HepG2 (cell line): ENCODE measurements at regions not wholly inside any gene's neighbourhood (a gene's known extent, or its start where the extent isn't known, plus 50 kb on each side); places are given as distances from the start of the nearest gene placed in this dataset.

ENCODE experiments used
- ATAC-seq: fragments of 200-7000 bp; cut with Tn5 transposase; 3 replicates; pipeline ENCODE4 v1.9.1; 2020; ENCODE audit warnings: mild to moderate bottlenecking, moderate library complexity
- BruUV-seq: library from RNA; stranded (reverse); fragments of 400-500 nt; replicated peaks from 2 replicates; lab custom pipeline; 2021; lab: Mats Ljungman, UMichigan
- CTCF ChIA-PET: fragments of 300-600 bp; formaldehyde crosslinking; extraction: SDS; loops from one replicate; lab custom pipeline; 2021; ENCODE audit warnings: low total read pairs, inconsistent platforms, low intra/inter-chr PET ratio; lab: Yijun Ruan, JAX
- POLR2A ChIA-PET: fragments of 350-600 bp; sonication (Branson Sonifier 250); formaldehyde crosslinking; loops from one replicate; lab custom pipeline; 2020; ENCODE audit warnings: antibody characterized with exemption, inconsistent platforms; lab: Yijun Ruan, JAX
- DNase-seq: peaks from one replicate; pipeline ENCODE4 v3.0.0-alpha.2; 2015; ENCODE audit warnings: low spot score
- FAIRE-seq: peaks from 3 replicates; lab custom pipeline; 2011; peaks lifted over from hg19 to GRCh38; lab: Jason Lieb, UNC
- H2AFZ ChIP-seq: one replicate; pipeline ENCODE4 v1.6.1; 2011; ENCODE audit warnings: low read length, inconsistent platforms
- H3K27ac ChIP-seq: fragments of 300-600 bp; 3 replicates; pipeline ENCODE4 v1.8.0; 2011; ENCODE audit warnings: mixed run types, mild to moderate bottlenecking, mixed read lengths, low read length, inconsistent platforms; ENCODE audit not compliant: insufficient read depth; ENCODE audit errors: extremely low read length
- H3K27me3 ChIP-seq, 2 experiments: fragments of 200-600 bp in 1 of 2; 2 replicates in 1 of 2; 3 replicates in 1 of 2; pipeline versions ENCODE4 v1.6.0 to v1.8.0; 2011; ENCODE audit warnings: low read length in 2 of 2, mild to moderate bottlenecking in 2 of 2, moderate library complexity in 2 of 2, inconsistent platforms in 1 of 2; ENCODE audit not compliant: insufficient read depth in 2 of 2, control insufficient read depth in 1 of 2
- H3K36me3 ChIP-seq, 2 experiments: fragments of 200-600 bp in 1 of 2; replicated peaks in 1 of 2; 2 replicates in 1 of 2; 3 replicates in 1 of 2; pipeline versions ENCODE4 v1.5.1 to v1.8.0; 2011; ENCODE audit warnings: low read length in 2 of 2, inconsistent platforms in 1 of 2; ENCODE audit not compliant: insufficient read depth in 2 of 2, control insufficient read depth in 1 of 2
- H3K4me1 ChIP-seq: 2 replicates; pipeline ENCODE4 v1.5.1; 2012; ENCODE audit warnings: low read length, inconsistent platforms; ENCODE audit not compliant: insufficient read depth
- H3K4me2 ChIP-seq: 2 replicates; pipeline ENCODE4 v1.6.0; 2011; ENCODE audit warnings: low read depth, low read length, inconsistent platforms
- H3K4me3 ChIP-seq, 3 experiments: fragments of 200-600 bp in 1 of 3; sonication (generic), shearing (Covaris generic) in 1 of 3; replicated peaks in 1 of 3; 2 replicates each; pipeline ENCODE4 v1.5.1; 2011 to 2016; ENCODE audit warnings: low read length in 3 of 3, inconsistent platforms in 2 of 3, low read depth in 2 of 3, mild to moderate bottlenecking in 2 of 3, control low read depth in 1 of 3, mixed read lengths in 1 of 3; ENCODE audit not compliant: insufficient read depth in 1 of 3
- H3K79me2 ChIP-seq: one replicate; pipeline ENCODE4 v1.6.1; 2011; ENCODE audit warnings: low read length, inconsistent platforms; ENCODE audit not compliant: insufficient read depth
- H3K9ac ChIP-seq: 2 replicates; pipeline ENCODE4 v1.6.0; 2011; ENCODE audit warnings: mild to moderate bottlenecking, low read depth, low read length, inconsistent platforms; ENCODE audit not compliant: insufficient read depth
- H3K9me3 ChIP-seq: 2 replicates; pipeline ENCODE4 v1.5.1; 2012; ENCODE audit warnings: mild to moderate bottlenecking, low read length
- H4K20me1 ChIP-seq: 2 replicates; pipeline ENCODE4 v1.6.0; 2011; ENCODE audit warnings: inconsistent platforms, mild to moderate bottlenecking, low read length, moderate library complexity; ENCODE audit not compliant: insufficient read depth
- EZH2 ChIP-seq: conservative IDR thresholded peaks from 2 replicates; pipeline ENCODE4 v1.6.1; 2012; ENCODE audit warnings: mild to moderate bottlenecking, low read depth, low read length, moderate library complexity
- HNF4G ChIP-seq, 2 experiments: sonication (generic) in 1 of 2; formaldehyde crosslinking in 1 of 2; IDR thresholded peaks; 2 replicates each; pipeline versions ENCODE4 v1.4.0 to v1.6.1; 2011 to 2020; ENCODE audit warnings: borderline replicate concordance in 2 of 2, low read depth in 2 of 2, mild to moderate bottlenecking in 2 of 2, low read length in 1 of 2, missing genetic modification reagents in 1 of 2, moderate library complexity in 1 of 2
- SMC3 ChIP-seq: IDR thresholded peaks from 2 replicates; pipeline ENCODE4 v1.6.1; 2011; ENCODE audit warnings: low read length, improper control_type of control experiment
- SOX13 ChIP-seq, 3 experiments: fragments of 450-650 bp in 1 of 3; sonication (generic) in 1 of 3; formaldehyde crosslinking in 1 of 3; IDR thresholded peaks in 2 of 3; conservative IDR thresholded peaks in 1 of 3; 2 replicates each; pipeline versions ENCODE4 v1.5.0 to v1.6.1; 2016 to 2020; ENCODE audit warnings: antibody characterized with exemption in 1 of 3, mild to moderate bottlenecking in 1 of 3, missing compliant biosample characterization in 1 of 3, missing genetic modification reagents in 1 of 3, moderate library complexity in 1 of 3
- TCF7L2 ChIP-seq: IDR thresholded peaks from 2 replicates; pipeline ENCODE4 v1.6.1; 2011; ENCODE audit warnings: mild to moderate bottlenecking, low read depth, low read length, moderate library complexity
- TEAD3 ChIP-seq: optimal IDR thresholded peaks from 2 replicates; pipeline ENCODE3; 2016; ENCODE audit warnings: borderline replicate concordance
- ZBTB38 ChIP-seq: sonication (generic); formaldehyde crosslinking; IDR thresholded peaks from 2 replicates; pipeline ENCODE4 v1.5.1; 2020; ENCODE audit warnings: mild to moderate bottlenecking, missing genetic modification reagents
- ZNF33A ChIP-seq: sonication (generic); formaldehyde crosslinking; IDR thresholded peaks from 2 replicates; pipeline ENCODE4 v1.5.1; 2020; ENCODE audit warnings: missing genetic modification reagents, mild to moderate bottlenecking, moderate library complexity, borderline replicate concordance
- ZNF629 ChIP-seq: sonication (generic); formaldehyde crosslinking; conservative IDR thresholded peaks from 2 replicates; pipeline ENCODE4 v1.5.0; 2020; ENCODE audit warnings: missing genetic modification reagents
- ZNF709 ChIP-seq: sonication (generic); formaldehyde crosslinking; IDR thresholded peaks from 2 replicates; pipeline ENCODE4 v1.5.0; 2020; ENCODE audit warnings: mild to moderate bottlenecking, missing genetic modification reagents
- ZNF761 ChIP-seq: sonication (generic); formaldehyde crosslinking; conservative IDR thresholded peaks from 2 replicates; pipeline ENCODE4 v1.4.0; 2020; ENCODE audit warnings: mild to moderate bottlenecking, missing genetic modification reagents
- ZSCAN12 ChIP-seq: sonication (generic); formaldehyde crosslinking; IDR thresholded peaks from 2 replicates; pipeline ENCODE4 v1.9.0; 2021; ENCODE audit warnings: mild to moderate bottlenecking, missing genetic modification reagents
- WGBS: methylation state at CpG from one replicate; pipeline ENCODE4 v1.1.6; 2017; ENCODE audit warnings: low lambda C conversion rate; 5-methylcytosine and 5-hydroxymethylcytosine counted together
- in situ Hi-C: cut with HindIII; loops from 2 replicates; pipeline ENCODE4 v1.10.0; 2017; ENCODE audit warnings: low pct_unique_long_range_greater_than_20kb; ENCODE audit not compliant: extremely low pct_ligation_motif_present
- intact Hi-C: fragments of 100-400 bp; cut with micrococcal nuclease; formaldehyde crosslinking; loops from one replicate; pipeline ENCODE4 v1.10.0; 2022; ENCODE audit not compliant: unreplicated experiment
- TF ChIP-seq, protein P1 (sequence below): sonication (generic); formaldehyde crosslinking; conservative IDR thresholded peaks from 2 replicates; pipeline ENCODE4 v1.8.0; 2022; ENCODE audit warnings: low read depth, missing genetic modification reagents
- TF ChIP-seq, protein P2 (sequence below): sonication (generic); formaldehyde crosslinking; IDR thresholded peaks from 2 replicates; pipeline ENCODE4 v1.4.0; 2020; ENCODE audit warnings: missing genetic modification reagents
- TF ChIP-seq, protein P3 (sequence below): sonication (generic); formaldehyde crosslinking; IDR thresholded peaks from 2 replicates; pipeline ENCODE4 v1.5.0; 2020; ENCODE audit warnings: missing genetic modification reagents, mild to moderate bottlenecking, borderline replicate concordance

DNA sequence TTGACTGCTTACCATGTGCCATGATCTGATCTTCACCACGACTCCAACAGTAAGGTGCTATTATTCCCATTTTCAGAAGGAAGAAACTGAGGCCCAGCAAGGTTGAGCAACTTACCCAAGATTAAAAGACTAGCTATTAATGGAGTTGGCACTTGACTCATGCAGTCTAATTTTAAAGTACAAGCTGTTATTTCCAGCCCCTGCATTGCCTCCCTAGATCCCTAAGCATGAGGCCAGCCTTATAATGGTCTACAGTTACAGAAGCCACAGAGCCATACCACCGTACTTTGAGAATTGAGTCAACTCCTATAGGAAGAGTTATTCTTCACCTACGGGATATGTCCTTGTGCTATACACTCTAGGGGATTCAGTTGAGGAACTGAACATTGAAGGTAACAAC lies 66.7 kb upstream of the RBM19 start:
- no peak for TF ChIP-seq ZBTB38
- POLR2A ChIA-PET = no interaction called here
- BruUV-seq = no TSS peak
- Histone ChIP-seq H3K79me2 (no peaks in the 10 kb centered on the region), H3K36me3 (no peaks in the 10 kb centered on the region), H3K4me1 (peaks cover 10% of the 10 kb centered on the region; the same call in 1 of the 2 replicates), H2AFZ (no peak overlapping the region), H3K9ac (no peak overlapping the region), H3K9me3 (no peaks in the 10 kb centered on the region), H3K27me3 (no peaks in the 10 kb centered on the region), H4K20me1 (no peaks in the 10 kb centered on the region), H3K27ac (no peak overlapping the region), H3K4me3 (no peak overlapping the region), H3K4me2 (no peak overlapping the region)
- DNase-seq (no peak), FAIRE-seq (no peak), ATAC-seq (no peak)
- CTCF ChIA-PET = no interaction called here
- in situ Hi-C loops = no loop called here
- WGBS = 29% methylated on average over 3 of the region's 3 CpGs
- intact Hi-C loops = no loop called here

DNA sequence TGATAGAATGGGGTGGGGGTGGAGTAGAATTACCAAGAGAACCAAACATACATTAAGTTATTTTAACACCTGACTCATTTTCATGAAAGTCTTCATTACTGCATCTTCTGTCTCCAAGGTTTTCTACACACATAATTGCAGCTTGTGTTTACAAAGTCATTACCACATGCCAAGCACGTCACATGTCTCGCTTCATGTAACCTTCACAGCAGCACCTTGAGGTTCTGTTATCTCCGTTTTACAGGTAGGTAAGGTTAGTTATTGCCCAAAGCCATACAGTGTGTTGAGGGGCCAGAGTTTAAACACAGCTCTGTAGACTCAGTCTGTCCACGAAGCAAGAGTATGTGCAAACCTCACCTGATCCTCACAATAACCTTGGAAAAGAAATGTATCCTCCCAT lies 64.3 kb upstream of the RBM19 start:
- CTCF ChIA-PET = no interaction called here
- no peak overlapping the region for H3K27ac ChIP-seq
- in situ Hi-C loops = no loop called here
- POLR2A ChIA-PET = no interaction called here
- WGBS = 19% methylated on average over 4 of the region's 4 CpGs
- ATAC-seq (no peak), FAIRE-seq (no peak), DNase-seq (no peak)
- H3K4me3 ChIP-seq = no peak overlapping the region
- H3K9ac ChIP-seq = no peak overlapping the region
- no peak overlapping the region for H3K4me2 ChIP-seq
- no peaks in the 10 kb centered on the region for H3K4me1 ChIP-seq
- no TSS peak for BruUV-seq
- H3K36me3 ChIP-seq = no peaks in the 10 kb centered on the region
- TF ChIP-seq TEAD3 (CRISPR knock-in tag) = no peak
- no peak for TF ChIP-seq ZNF33A (CRISPR knock-in tag)
- TF ChIP-seq SMC3 = no peak
- TF ChIP-seq, protein P1, sequence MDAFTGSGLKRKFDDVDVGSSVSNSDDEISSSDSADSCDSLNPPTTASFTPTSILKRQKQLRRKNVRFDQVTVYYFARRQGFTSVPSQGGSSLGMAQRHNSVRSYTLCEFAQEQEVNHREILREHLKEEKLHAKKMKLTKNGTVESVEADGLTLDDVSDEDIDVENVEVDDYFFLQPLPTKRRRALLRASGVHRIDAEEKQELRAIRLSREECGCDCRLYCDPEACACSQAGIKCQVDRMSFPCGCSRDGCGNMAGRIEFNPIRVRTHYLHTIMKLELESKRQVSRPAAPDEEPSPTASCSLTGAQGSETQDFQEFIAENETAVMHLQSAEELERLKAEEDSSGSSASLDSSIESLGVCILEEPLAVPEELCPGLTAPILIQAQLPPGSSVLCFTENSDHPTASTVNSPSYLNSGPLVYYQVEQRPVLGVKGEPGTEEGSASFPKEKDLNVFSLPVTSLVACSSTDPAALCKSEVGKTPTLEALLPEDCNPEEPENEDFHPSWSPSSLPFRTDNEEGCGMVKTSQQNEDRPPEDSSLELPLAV (CRISPR knock-in tag) = no peak
- TF ChIP-seq, protein P2, sequence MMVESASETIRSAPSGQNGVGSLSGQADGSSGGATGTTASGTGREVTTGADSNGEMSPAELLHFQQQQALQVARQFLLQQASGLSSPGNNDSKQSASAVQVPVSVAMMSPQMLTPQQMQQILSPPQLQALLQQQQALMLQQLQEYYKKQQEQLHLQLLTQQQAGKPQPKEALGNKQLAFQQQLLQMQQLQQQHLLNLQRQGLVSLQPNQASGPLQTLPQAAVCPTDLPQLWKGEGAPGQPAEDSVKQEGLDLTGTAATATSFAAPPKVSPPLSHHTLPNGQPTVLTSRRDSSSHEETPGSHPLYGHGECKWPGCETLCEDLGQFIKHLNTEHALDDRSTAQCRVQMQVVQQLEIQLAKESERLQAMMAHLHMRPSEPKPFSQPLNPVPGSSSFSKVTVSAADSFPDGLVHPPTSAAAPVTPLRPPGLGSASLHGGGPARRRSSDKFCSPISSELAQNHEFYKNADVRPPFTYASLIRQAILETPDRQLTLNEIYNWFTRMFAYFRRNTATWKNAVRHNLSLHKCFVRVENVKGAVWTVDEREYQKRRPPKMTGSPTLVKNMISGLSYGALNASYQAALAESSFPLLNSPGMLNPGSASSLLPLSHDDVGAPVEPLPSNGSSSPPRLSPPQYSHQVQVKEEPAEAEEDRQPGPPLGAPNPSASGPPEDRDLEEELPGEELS = no peak
- TF ChIP-seq EZH2 = no peak
- no peak for TF ChIP-seq ZNF629 (CRISPR knock-in tag)
- no peak for TF ChIP-seq ZSCAN12 (CRISPR knock-in tag)
- no peak for TF ChIP-seq HNF4G (IDR thresholded peaks at IDR 0.05; ENCODE audit: borderline replicate concordance, low read depth, low read length)
- TF ChIP-seq HNF4G (CRISPR knock-in tag; IDR thresholded peaks at IDR 0.05; ENCODE audit: borderline replicate concordance, low read depth) = no peak
- TF ChIP-seq ZNF709 (CRISPR knock-in tag) = no peak
- TF ChIP-seq SOX13 (IDR thresholded peaks at IDR 0.05) = no peak
- no peak for TF ChIP-seq SOX13 (CRISPR knock-in tag; conservative IDR thresholded peaks at IDR 0.05 in 1 of 2, IDR thresholded peaks at IDR 0.05 in 1 of 2)
- TF ChIP-seq, protein P3, sequence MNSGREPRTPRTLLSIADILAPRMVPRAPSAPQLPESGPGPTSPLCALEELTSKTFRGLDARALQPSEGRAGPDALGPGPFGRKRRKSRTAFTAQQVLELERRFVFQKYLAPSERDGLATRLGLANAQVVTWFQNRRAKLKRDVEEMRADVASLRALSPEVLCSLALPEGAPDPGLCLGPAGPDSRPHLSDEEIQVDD (CRISPR knock-in tag) = no peak
- no peak for TF ChIP-seq ZNF761 (CRISPR knock-in tag)
- TF ChIP-seq TCF7L2 = no peak
- no peak overlapping the region for H2AFZ ChIP-seq
- H3K9me3 ChIP-seq = peaks cover 4% of the 10 kb centered on the region; the same call in 1 of the 2 replicates
- H3K27me3 ChIP-seq = no peaks in the 10 kb centered on the region
- no peaks in the 10 kb centered on the region for H4K20me1 ChIP-seq
- intact Hi-C loops = no loop called here
- no peaks in the 10 kb centered on the region for H3K79me2 ChIP-seq
